H9 (cell line): ENCODE measurements at regions not wholly inside any gene's neighbourhood (a gene's known extent, or its start where the extent isn't known, plus 50 kb on each side); places are given as distances from the start of the nearest gene placed in this dataset.

Source experiments
- DNase-seq: peaks from one replicate; pipeline ENCODE4 v3.0.0-alpha.2; 2017
- H2AFZ ChIP-seq: one replicate; pipeline ENCODE4 v1.6.1; 2013; ENCODE audit warnings: mild to moderate bottlenecking, low read length, control low read depth, moderate library complexity
- H2AK5ac ChIP-seq: 2 replicates; pipeline ENCODE4 v1.6.1; 2013; ENCODE audit warnings: low read length, control low read depth, mixed read lengths; ENCODE audit not compliant: insufficient read length
- H2BK120ac ChIP-seq: one replicate; pipeline ENCODE4 v1.6.1; 2013; ENCODE audit warnings: low read depth, mild to moderate bottlenecking, low read length, control low read depth, inconsistent platforms; ENCODE audit not compliant: poor library complexity, severe bottlenecking
- H2BK12ac ChIP-seq: 2 replicates; pipeline ENCODE4 v1.6.1; 2013; ENCODE audit warnings: low read length, control low read depth, mixed read lengths, low read depth; ENCODE audit not compliant: insufficient read length
- H2BK15ac ChIP-seq: 2 replicates; pipeline ENCODE4 v1.6.1; 2013; ENCODE audit warnings: low read depth, low read length, control low read depth
- H2BK20ac ChIP-seq: one replicate; pipeline ENCODE4 v1.6.1; 2013; ENCODE audit warnings: low read depth, mild to moderate bottlenecking, low read length, control low read depth, inconsistent platforms; ENCODE audit not compliant: poor library complexity, severe bottlenecking
- H2BK5ac ChIP-seq: 2 replicates; pipeline ENCODE4 v1.6.1; 2013; ENCODE audit warnings: low read length, control low read depth, mixed read lengths; ENCODE audit not compliant: insufficient read length
- H3K14ac ChIP-seq: 2 replicates; pipeline ENCODE4 v1.6.1; 2013; ENCODE audit warnings: low read length, control low read depth; ENCODE audit not compliant: insufficient read depth
- H3K18ac ChIP-seq: 2 replicates; pipeline ENCODE4 v1.6.1; 2013; ENCODE audit warnings: low read depth, mild to moderate bottlenecking, mixed read lengths, low read length, control low read depth; ENCODE audit not compliant: insufficient read length
- H3K23ac ChIP-seq: 2 replicates; pipeline ENCODE4 v1.6.1; 2013; ENCODE audit warnings: low read length, control low read depth, mixed read lengths, low read depth; ENCODE audit not compliant: insufficient read length
- H3K23me2 ChIP-seq: 2 replicates; pipeline ENCODE4 v1.6.1; 2013; ENCODE audit warnings: low read depth, mild to moderate bottlenecking, mixed read lengths, low read length, control low read depth; ENCODE audit not compliant: insufficient read length, poor library complexity, severe bottlenecking
- H3K27ac ChIP-seq: 2 replicates; pipeline ENCODE4 v1.5.1; 2013; ENCODE audit warnings: low read length, control low read depth, mixed read lengths, low read depth; ENCODE audit not compliant: insufficient read length
- H3K27me3 ChIP-seq: 2 replicates; pipeline ENCODE4 v1.6.1; 2013; ENCODE audit warnings: low read length, control low read depth, inconsistent platforms; ENCODE audit not compliant: insufficient read depth
- H3K4ac ChIP-seq: 2 replicates; pipeline ENCODE4 v1.6.1; 2013; ENCODE audit warnings: low read depth, mild to moderate bottlenecking, control low read depth, inconsistent platforms, low read length, moderate library complexity
- H3K4me1 ChIP-seq: 2 replicates; pipeline ENCODE4 v1.6.1; 2013; ENCODE audit warnings: low read length, control low read depth, inconsistent platforms; ENCODE audit not compliant: insufficient read depth
- H3K4me2 ChIP-seq: 2 replicates; pipeline ENCODE4 v1.6.1; 2013; ENCODE audit warnings: low read length, control low read depth, mixed read lengths; ENCODE audit not compliant: insufficient read length, insufficient read depth
- H3K56ac ChIP-seq: 2 replicates; pipeline ENCODE4 v1.6.1; 2013; ENCODE audit warnings: low read depth, mild to moderate bottlenecking, mixed read lengths, low read length, control low read depth; ENCODE audit not compliant: insufficient read length
- H3K79me1 ChIP-seq: 2 replicates; pipeline ENCODE4 v1.6.1; 2013; ENCODE audit warnings: low read depth, mild to moderate bottlenecking, moderate library complexity, low read length, control low read depth, inconsistent platforms; ENCODE audit not compliant: insufficient read depth, poor library complexity, severe bottlenecking
- H3K79me2 ChIP-seq: 2 replicates; pipeline ENCODE4 v1.6.1; 2013; ENCODE audit warnings: low read length, control low read depth, inconsistent platforms; ENCODE audit not compliant: insufficient read depth
- H3K9ac ChIP-seq: 2 replicates; pipeline ENCODE4 v1.6.1; 2013; ENCODE audit warnings: low read length, control low read depth, mixed read lengths; ENCODE audit not compliant: insufficient read length; ENCODE audit errors: extremely low read depth
- H3K9me3 ChIP-seq: one replicate; pipeline ENCODE4 v1.6.1; 2013; ENCODE audit warnings: low read depth, low read length, inconsistent platforms; ENCODE audit not compliant: control insufficient read depth
- H3T11ph ChIP-seq: one replicate; pipeline ENCODE4 v1.6.1; 2013; ENCODE audit warnings: mild to moderate bottlenecking, low read length, control low read depth, inconsistent platforms
- H4K20me1 ChIP-seq: one replicate; pipeline ENCODE4 v1.6.1; 2013; ENCODE audit not compliant: control insufficient read depth, insufficient read length, insufficient read depth
- H4K5ac ChIP-seq: 2 replicates; pipeline ENCODE4 v1.6.1; 2013; ENCODE audit warnings: low read depth, mild to moderate bottlenecking, mixed read lengths, low read length, control low read depth; ENCODE audit not compliant: insufficient read length
- H4K8ac ChIP-seq: replicated peaks from 2 replicates; pipeline ENCODE4 v1.6.1; 2013; ENCODE audit warnings: low read length, control low read depth, mixed read lengths, low read depth; ENCODE audit not compliant: insufficient read length
- H4K91ac ChIP-seq: 2 replicates; pipeline ENCODE4 v1.6.1; 2013; ENCODE audit warnings: low read depth, mild to moderate bottlenecking, moderate library complexity, mixed read lengths, low read length, control low read depth; ENCODE audit not compliant: insufficient read length
- H3K27ac Mint-ChIP-seq, 3 experiments: 2 replicates in 2 of 3; 3 replicates in 1 of 3; pipeline ENCODE4 v1.8.0; 2020 to 2021; ENCODE audit warnings: mixed read lengths in 3 of 3, mild to moderate bottlenecking in 1 of 3, moderate library complexity in 1 of 3
- H3K27me3 Mint-ChIP-seq: 2 replicates; pipeline ENCODE4 v1.8.0; 2021; ENCODE audit warnings: low read depth, mild to moderate bottlenecking, moderate library complexity, mixed read lengths
- H3K36me3 Mint-ChIP-seq, 3 experiments: 2 replicates in 2 of 3; 3 replicates in 1 of 3; pipeline ENCODE4 v1.8.0; 2020 to 2021; ENCODE audit warnings: low read depth in 3 of 3, mixed read lengths in 3 of 3; ENCODE audit not compliant: insufficient read depth in 1 of 3
- H3K4me1 Mint-ChIP-seq, 2 experiments: 2 replicates each; pipeline ENCODE4 v1.8.0; 2020; ENCODE audit warnings: mixed read lengths in 2 of 2
- H3K4me3 Mint-ChIP-seq, 2 experiments: 2 replicates in 1 of 2; 3 replicates in 1 of 2; pipeline ENCODE4 v1.8.0; 2020 to 2021; ENCODE audit warnings: mild to moderate bottlenecking in 2 of 2, mixed read lengths in 2 of 2, moderate library complexity in 1 of 2
- H3K9me3 Mint-ChIP-seq, 2 experiments: 2 replicates in 1 of 2; 3 replicates in 1 of 2; pipeline ENCODE4 v1.8.0; 2020; ENCODE audit warnings: mild to moderate bottlenecking in 2 of 2, mixed read lengths in 2 of 2, moderate library complexity in 1 of 2
- CTCF ChIP-seq: fragments of 200-600 bp; sonication (generic); conservative IDR thresholded peaks from 3 replicates; pipeline ENCODE4 v1.8.0; 2021; ENCODE audit warnings: antibody characterized with exemption, mild to moderate bottlenecking
- WGBS: extraction: QIAGEN DNeasy Blood & Tissue Kit; methylation state at CpG from one replicate; pipeline ENCODE4 v1.1.7; 2013; ENCODE audit warnings: missing lambda C conversion rate, low lambda C conversion rate, mixed read lengths; ENCODE audit not compliant: insufficient read length; ENCODE audit errors: extremely low coverage; 5-methylcytosine and 5-hydroxymethylcytosine counted together

- Histone ChIP-seq H4K8ac (no peak overlapping the region), H3T11ph (no peak overlapping the region), H3K18ac (no peak overlapping the region), H3K4ac (no peak overlapping the region), H2BK12ac (no peak overlapping the region), H3K27ac (no peak overlapping the region), H2BK5ac (no peak overlapping the region), H3K56ac (no peak overlapping the region), H3K9ac (no peak overlapping the region), H2BK15ac (no peak overlapping the region), H4K91ac (no peak overlapping the region), H2AFZ (no peak overlapping the region), H2AK5ac (no peak overlapping the region), H3K4me2 (no peak overlapping the region), H3K27me3 (no peaks in the 10 kb centered on the region; the same call in 1 of the 2 replicates), H2BK20ac (no peak overlapping the region), H3K14ac (no peak overlapping the region), H3K23me2 (no peaks in the 10 kb centered on the region), H2BK120ac (no peak overlapping the region), H3K79me1 (no peaks in the 10 kb centered on the region), H4K5ac (no peak overlapping the region), H3K9me3 (no peaks in the 10 kb centered on the region), H3K79me2 (no peaks in the 10 kb centered on the region), H4K20me1 (no peaks in the 10 kb centered on the region), H3K4me1 (no peaks in the 10 kb centered on the region), H3K23ac (no peak overlapping the region)
- Mint-ChIP-seq H3K27me3 (no peaks in the 10 kb centered on the region; the same call in 1 of the 2 replicates), H3K4me1 (0 out of 4 replicates have a peak, but pooled peaks cover 0 to under 1% of the 10 kb centered on the region in 2 experiments), H3K27ac (no peak overlapping the region), H3K4me3 (no peak overlapping the region), H3K9me3 (peaks cover 0 to 76% of the 10 kb centered on the region in 2 experiments; a peak in 2 of 5 replicates), H3K36me3 (peaks cover 0 to 14% (median 0%) of the 10 kb centered on the region in 3 experiments; a peak in 2 of 7 replicates)
- TF ChIP-seq CTCF, result no peak
- WGBS, result no CpG with 5 or more reads among the region's 3 CpGs
- DNase-seq, result no peak
Measured at GRCh38 chr1:50265790-50266314, 157.1 kb downstream of the ELAVL4 start.
